Endothelial cell of umbilical vein (primary cell): ENCODE measurements at regions not wholly inside any gene's neighbourhood (a gene's known extent, or its start where the extent isn't known, plus 50 kb on each side); places are given as distances from the start of the nearest gene placed in this dataset.

ENCODE experiments used
- BruUV-seq: library from RNA; stranded (reverse); fragments of 400-500 nt; replicated peaks from 2 replicates; lab custom pipeline; 2021; lab: Mats Ljungman, UMichigan
- CTCF ChIA-PET: fragments of 300-600, 350-600 bp; sonication (Branson Sonifier 250); formaldehyde crosslinking; loops from one replicate; lab custom pipeline; 2021; ENCODE audit warnings: antibody characterized with exemption, inconsistent platforms; lab: Charles Lee
- POLR2A ChIA-PET: fragments of 300-600, 350-600 bp; sonication (Branson Sonifier 250); formaldehyde crosslinking; loops from one replicate; lab custom pipeline; 2021; ENCODE audit warnings: antibody characterized with exemption, inconsistent platforms; lab: Charles Lee
- DNase-seq: peaks from one replicate; pipeline ENCODE4 v3.0.0-alpha.2; 2011; ENCODE audit warnings: low read depth, low spot score
- FAIRE-seq: peaks from 2 replicates; lab custom pipeline; 2011; peaks lifted over from hg19 to GRCh38; lab: Jason Lieb, UNC
- H2AFZ ChIP-seq: 2 replicates; pipeline ENCODE4 v1.6.0; 2012; ENCODE audit warnings: low read depth, low read length, control low read depth, inconsistent platforms
- H3K27ac ChIP-seq: 2 replicates; pipeline ENCODE4 v1.5.1; 2011; ENCODE audit warnings: low read depth, mild to moderate bottlenecking, control low read depth, low read length, moderate library complexity; ENCODE audit not compliant: insufficient read depth
- H3K27me3 ChIP-seq, 2 experiments: 2 replicates each; pipeline versions ENCODE4 v1.6.0 to v1.6.1; 2011; ENCODE audit warnings: low read length in 2 of 2, mixed read lengths in 1 of 2; ENCODE audit not compliant: control insufficient read depth in 2 of 2, insufficient read depth in 2 of 2
- H3K36me3 ChIP-seq, 2 experiments: 2 replicates in 1 of 2; 3 replicates in 1 of 2; pipeline ENCODE4 v1.5.1; 2011; ENCODE audit warnings: low read length in 2 of 2, mild to moderate bottlenecking in 1 of 2, moderate library complexity in 1 of 2; ENCODE audit not compliant: control insufficient read depth in 2 of 2, insufficient read depth in 2 of 2; ENCODE audit errors: extremely low read depth in 1 of 2
- H3K4me1 ChIP-seq: 3 replicates; pipeline ENCODE4 v1.5.1; 2011; ENCODE audit warnings: mild to moderate bottlenecking, low read length; ENCODE audit not compliant: control insufficient read depth, insufficient read depth; ENCODE audit errors: extremely low read depth
- H3K4me2 ChIP-seq: 2 replicates; pipeline ENCODE4 v1.6.1; 2011; ENCODE audit warnings: low read length, control low read depth, mixed read lengths; ENCODE audit not compliant: insufficient read depth
- H3K4me3 ChIP-seq, 3 experiments: fragments of 200-600 bp in 1 of 3; sonication (generic), shearing (Covaris generic) in 1 of 3; replicated peaks in 1 of 3; 2 replicates each; pipeline ENCODE4 v1.5.1; 2011 to 2016; ENCODE audit warnings: control low read depth in 3 of 3, low read length in 3 of 3, mild to moderate bottlenecking in 2 of 3, inconsistent platforms in 1 of 3, low read depth in 1 of 3, moderate library complexity in 1 of 3; ENCODE audit not compliant: insufficient read depth in 1 of 3
- H3K79me2 ChIP-seq: 2 replicates; pipeline ENCODE4 v1.6.0; 2012; ENCODE audit warnings: low read length, inconsistent platforms; ENCODE audit not compliant: control insufficient read depth, insufficient read depth
- H3K9ac ChIP-seq: replicated peaks from 2 replicates; pipeline ENCODE3; 2011; ENCODE audit warnings: low read length, control low read depth; ENCODE audit not compliant: insufficient read depth; ENCODE audit errors: extremely low read depth
- H3K9me1 ChIP-seq: replicated peaks from 3 replicates; pipeline ENCODE4 v1.6.0; 2011; ENCODE audit warnings: mild to moderate bottlenecking, low read length; ENCODE audit not compliant: control insufficient read depth, insufficient read depth; ENCODE audit errors: extremely low read depth
- H3K9me3 ChIP-seq: replicated peaks from 2 replicates; pipeline ENCODE4 v1.5.1; 2012; ENCODE audit warnings: low read length, inconsistent platforms; ENCODE audit not compliant: control insufficient read depth, insufficient read depth
- H4K20me1 ChIP-seq: replicated peaks from 2 replicates; pipeline ENCODE3; 2011; ENCODE audit warnings: mild to moderate bottlenecking, low read length; ENCODE audit not compliant: control insufficient read depth, insufficient read depth; ENCODE audit errors: extremely low read depth
- CTCF ChIP-seq, 2 donors: IDR thresholded peaks; 1 replicate in 1 of 2; 2 replicates in 1 of 2; pipeline ENCODE4 v1.5.1; 2011; ENCODE audit warnings: low read length in 2 of 2, mild to moderate bottlenecking in 2 of 2, moderate library complexity in 2 of 2, control low read depth in 1 of 2, inconsistent platforms in 1 of 2, low read depth in 1 of 2; ENCODE audit not compliant: insufficient read depth in 1 of 2; ENCODE audit errors: extremely low read depth in 1 of 2
- EZH2 ChIP-seq: IDR thresholded peaks from 2 replicates; pipeline ENCODE4 v1.6.1; 2012; ENCODE audit warnings: borderline replicate concordance, low read depth, mild to moderate bottlenecking, moderate library complexity, low read length, inconsistent platforms; ENCODE audit not compliant: severe bottlenecking
- FOS ChIP-seq: IDR thresholded peaks from 2 replicates; pipeline ENCODE4 v1.6.1; 2011; ENCODE audit warnings: mild to moderate bottlenecking, low read length, moderate library complexity, borderline replicate concordance; ENCODE audit not compliant: insufficient read depth
- GATA2 ChIP-seq: IDR thresholded peaks from 2 replicates; pipeline ENCODE4 v1.7.0; 2011; ENCODE audit warnings: low read depth, mild to moderate bottlenecking, moderate library complexity, mixed read lengths, low read length; ENCODE audit not compliant: insufficient read length, insufficient read depth
- JUN ChIP-seq: IDR thresholded peaks from 2 replicates; pipeline ENCODE4 v1.6.1; 2011; ENCODE audit warnings: borderline replicate concordance, low read depth; ENCODE audit not compliant: insufficient read length, insufficient read depth
- MAX ChIP-seq: IDR thresholded peaks from 2 replicates; pipeline ENCODE4 v1.6.1; 2011; ENCODE audit not compliant: insufficient read depth, insufficient read length
- MYC ChIP-seq: IDR thresholded peaks from one replicate; pipeline ENCODE4 v1.6.1; 2011; ENCODE audit warnings: mild to moderate bottlenecking, low read depth, low read length
- POLR2A ChIP-seq: IDR thresholded peaks from 2 replicates; pipeline ENCODE4 v1.6.1; 2012; ENCODE audit warnings: low read depth, mild to moderate bottlenecking, control low read depth, low read length
- POLR2AphosphoS5 ChIP-seq: IDR thresholded peaks from 2 replicates; pipeline ENCODE4 v1.6.1; 2012; ENCODE audit warnings: low read depth, mild to moderate bottlenecking, control low read depth, low read length, moderate library complexity; ENCODE audit not compliant: insufficient read depth
- dilution Hi-C: fragments of 300-500 bp; cut with MboI; formaldehyde crosslinking; loops from one replicate; pipeline ENCODE4 v1.15.0; 2019; ENCODE audit warnings: low sequenced_read_pairs; ENCODE audit not compliant: extremely low pct_ligation_motif_present
- intact Hi-C: fragments of 100-400 bp; cut with micrococcal nuclease; formaldehyde crosslinking; loops from one replicate; pipeline ENCODE4 v1.10.0; 2022

GRCh38 chr5:84715686-84716085 is 331.0 kb upstream of the EDIL3 start:
- CTCF ChIA-PET, result no interaction called here
- no peaks in the 10 kb centered on the region for H3K4me1 ChIP-seq

More at GRCh38 chr5:84715686-84716085, 331.0 kb upstream of the EDIL3 start:
- H3K27me3 ChIP-seq, result no peaks in the 10 kb centered on the region
- no peaks in the 10 kb centered on the region for H3K9me3 ChIP-seq
- intact Hi-C loops (no loop called here), dilution Hi-C loops (no loop called here)
- DNase-seq (no peak), FAIRE-seq (no peak)
- no peak overlapping the region for H3K4me3 ChIP-seq
- no TSS peak for BruUV-seq
- H3K36me3 ChIP-seq, result no peaks in the 10 kb centered on the region
- POLR2A ChIA-PET, result no interaction called here
- no peaks in the 10 kb centered on the region for H4K20me1 ChIP-seq
- H3K4me2 ChIP-seq, result no peak overlapping the region
- H2AFZ ChIP-seq, result no peak overlapping the region
- no peak overlapping the region for H3K27ac ChIP-seq
- no peaks in the 10 kb centered on the region for H3K79me2 ChIP-seq
- no peak overlapping the region for H3K9ac ChIP-seq
- H3K9me1 ChIP-seq, result no peaks in the 10 kb centered on the region
- TF ChIP-seq JUN (no peak), MYC (no peak), CTCF (IDR thresholded peaks at IDR 0.05; ENCODE audit: extremely low read depth in 1 of 2, insufficient read depth in 1 of 2, low read depth in 1 of 2, low read length in 2 of 2) (no peak), FOS (no peak), POLR2AphosphoS5 (no peak), MAX (no peak), GATA2 (no peak), EZH2 (no peak), POLR2A (no peak)
